GM13977 (cell line): ENCODE measurements at regions not wholly inside any gene's neighbourhood (a gene's known extent, or its start where the extent isn't known, plus 50 kb on each side); places are given as distances from the start of the nearest gene placed in this dataset.

ENCODE experiments used
- DNase-seq: peaks from one replicate; pipeline ENCODE4 v3.0.0; 2012; ENCODE audit warnings: low spot score
- in situ Hi-C: fragments of 300-500 bp; cut with MboI; formaldehyde crosslinking; loops from one replicate; pipeline ENCODE4 v1.12.0; 2022; ENCODE audit warnings: low sequenced_read_pairs, low pct_unique_long_range_greater_than_20kb, mixed read lengths, inconsistent platforms; ENCODE audit not compliant: unreplicated experiment
- TF ChIP-seq, protein P1 (sequence below): IDR thresholded peaks from 2 replicates; pipeline ENCODE4 v1.5.1; 2012; ENCODE audit warnings: mild to moderate bottlenecking, control low read depth; ENCODE audit not compliant: insufficient read depth; ENCODE audit errors: extremely low read depth, missing control alignments

DNA sequence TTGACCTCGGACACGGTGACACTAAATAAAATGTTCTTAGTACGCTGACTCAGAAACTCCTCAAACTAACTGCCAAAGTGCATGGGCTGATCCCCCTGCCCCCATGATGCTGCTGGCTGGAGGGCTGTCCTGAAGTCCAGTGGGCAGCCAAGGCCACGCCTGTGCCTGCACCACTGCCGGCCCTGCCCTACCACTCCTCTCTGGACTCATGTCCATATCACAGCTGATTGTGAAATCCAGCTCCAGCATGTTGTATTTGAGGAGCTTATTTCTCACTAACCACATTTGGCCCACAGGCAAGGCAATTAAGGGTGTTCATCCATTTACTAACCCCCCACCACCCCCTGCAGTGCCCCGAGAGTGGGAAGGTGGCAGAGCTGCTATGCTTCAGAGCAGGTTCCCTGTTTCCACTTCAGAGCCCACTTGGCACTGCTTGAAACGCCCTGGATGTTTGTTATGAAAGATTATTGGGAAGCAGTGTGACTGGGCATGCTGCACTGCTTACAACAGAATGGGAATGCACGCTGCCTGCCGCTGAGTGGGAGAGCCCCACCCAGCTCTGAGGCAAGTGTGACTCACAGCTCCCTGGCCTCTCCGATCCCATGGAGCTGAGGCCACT is 114.0 kb downstream of the UQCRFS1 start:
- no peak for DNase-seq
- in situ Hi-C loops: no loop called here
- TF ChIP-seq, protein P1, sequence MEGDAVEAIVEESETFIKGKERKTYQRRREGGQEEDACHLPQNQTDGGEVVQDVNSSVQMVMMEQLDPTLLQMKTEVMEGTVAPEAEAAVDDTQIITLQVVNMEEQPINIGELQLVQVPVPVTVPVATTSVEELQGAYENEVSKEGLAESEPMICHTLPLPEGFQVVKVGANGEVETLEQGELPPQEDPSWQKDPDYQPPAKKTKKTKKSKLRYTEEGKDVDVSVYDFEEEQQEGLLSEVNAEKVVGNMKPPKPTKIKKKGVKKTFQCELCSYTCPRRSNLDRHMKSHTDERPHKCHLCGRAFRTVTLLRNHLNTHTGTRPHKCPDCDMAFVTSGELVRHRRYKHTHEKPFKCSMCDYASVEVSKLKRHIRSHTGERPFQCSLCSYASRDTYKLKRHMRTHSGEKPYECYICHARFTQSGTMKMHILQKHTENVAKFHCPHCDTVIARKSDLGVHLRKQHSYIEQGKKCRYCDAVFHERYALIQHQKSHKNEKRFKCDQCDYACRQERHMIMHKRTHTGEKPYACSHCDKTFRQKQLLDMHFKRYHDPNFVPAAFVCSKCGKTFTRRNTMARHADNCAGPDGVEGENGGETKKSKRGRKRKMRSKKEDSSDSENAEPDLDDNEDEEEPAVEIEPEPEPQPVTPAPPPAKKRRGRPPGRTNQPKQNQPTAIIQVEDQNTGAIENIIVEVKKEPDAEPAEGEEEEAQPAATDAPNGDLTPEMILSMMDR: no peak

DNA sequence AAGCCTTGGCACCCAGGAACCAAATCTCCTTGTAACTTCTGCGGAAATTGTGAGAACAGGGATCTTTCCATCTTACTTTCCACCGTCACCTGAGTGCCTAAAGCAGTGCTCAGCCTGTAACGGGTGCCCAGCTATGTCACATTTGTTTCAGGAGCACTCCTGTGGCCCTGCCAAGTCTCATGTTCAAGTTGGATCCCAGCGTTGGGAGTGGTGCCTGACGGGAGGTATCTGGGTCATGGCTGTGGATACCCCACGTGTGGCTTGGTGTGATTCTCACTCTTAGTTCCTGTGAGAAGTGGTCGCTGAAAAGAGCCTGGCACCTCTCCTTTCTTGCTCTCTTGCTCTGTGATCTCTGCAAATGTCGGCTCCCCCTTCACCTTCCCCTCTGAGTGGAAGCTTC is 114.9 kb downstream of the UQCRFS1 start:
- TF ChIP-seq, protein P1: no peak
- no peak for DNase-seq
- in situ Hi-C loops: no loop called here

DNA sequence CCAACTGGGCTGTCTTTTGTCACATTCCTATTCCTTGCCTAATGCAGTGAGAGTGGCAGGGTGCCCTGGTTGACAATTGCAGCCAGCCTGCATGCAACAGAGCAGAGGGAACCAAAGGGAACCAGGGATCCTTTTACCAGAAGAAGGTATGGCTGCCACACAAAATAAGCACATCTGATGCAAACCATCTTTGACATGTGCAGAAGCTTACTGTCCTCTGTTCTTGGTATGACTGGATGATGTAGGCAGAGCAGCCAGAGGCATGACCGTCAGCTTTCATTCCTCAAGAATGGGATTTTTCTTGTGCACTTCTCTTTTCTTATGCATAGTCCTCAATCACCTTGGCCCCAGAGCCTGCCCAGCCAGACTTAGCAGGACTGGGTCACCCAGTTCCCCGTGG is 116.1 kb downstream of the UQCRFS1 start:
- in situ Hi-C loops: no loop called here
- DNase-seq: no peak
- TF ChIP-seq, protein P1: no peak

DNA sequence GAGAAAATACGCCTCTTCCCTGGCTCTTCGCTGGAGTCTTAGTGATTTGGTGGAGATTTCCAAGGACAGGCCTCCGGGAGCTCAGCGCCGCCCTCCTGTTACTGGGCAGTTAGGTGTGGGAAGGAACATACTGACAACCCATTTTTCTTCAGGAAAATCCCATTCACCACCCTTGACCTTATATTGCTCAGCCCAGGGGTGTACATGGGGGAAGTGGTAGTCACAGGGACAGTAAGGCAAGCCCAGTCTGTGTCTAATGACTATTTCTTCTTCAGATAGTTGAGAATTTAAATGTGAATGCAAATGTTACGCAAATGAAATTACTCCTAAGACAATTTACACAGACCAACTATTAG is 119.4 kb downstream of the UQCRFS1 start:
- in situ Hi-C loops: no loop called here
- DNase-seq: no peak
- TF ChIP-seq, protein P1: no peak

DNA sequence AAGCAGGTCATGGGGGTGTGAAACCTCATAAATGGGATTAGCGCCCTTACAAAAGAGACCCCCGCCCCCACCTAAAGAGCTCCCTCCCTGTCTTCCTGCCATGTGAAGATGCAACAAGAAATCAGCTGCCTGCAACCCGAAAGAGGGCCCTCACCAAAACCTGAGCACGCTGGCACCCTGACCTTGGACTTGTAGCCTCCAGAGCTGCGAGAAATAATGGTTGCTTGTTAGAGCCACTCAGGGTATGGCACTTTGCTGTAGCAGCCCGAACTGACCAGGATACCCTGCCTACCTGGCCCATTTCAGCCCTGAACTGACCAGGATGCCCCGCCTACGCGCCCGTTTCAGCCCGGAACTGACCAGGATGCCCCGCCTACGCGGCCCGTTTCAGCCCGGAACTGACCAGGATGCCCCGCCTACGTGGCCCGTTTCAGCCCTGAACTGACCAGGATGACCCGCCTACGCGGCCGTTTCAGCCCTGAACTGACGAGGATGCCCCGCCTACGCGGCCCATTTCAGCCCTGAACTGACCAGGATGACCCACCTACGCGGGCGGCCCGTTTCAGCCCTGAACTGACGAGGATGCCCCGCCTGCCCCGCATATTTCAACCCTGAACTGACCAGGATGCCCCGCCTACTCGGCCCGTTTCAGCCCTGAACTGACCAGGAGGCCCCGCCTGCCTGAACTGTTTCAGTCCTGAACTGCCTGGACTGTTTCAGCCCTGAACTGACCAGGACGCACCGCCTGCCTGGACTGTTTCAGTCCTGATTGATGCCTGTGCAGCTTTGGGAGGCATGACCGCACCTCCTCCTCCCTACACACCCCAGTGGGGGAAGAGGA is 120.0 kb downstream of the UQCRFS1 start:
- in situ Hi-C loops: no loop called here
- DNase-seq: no peak
- TF ChIP-seq, protein P1: no peak

DNA sequence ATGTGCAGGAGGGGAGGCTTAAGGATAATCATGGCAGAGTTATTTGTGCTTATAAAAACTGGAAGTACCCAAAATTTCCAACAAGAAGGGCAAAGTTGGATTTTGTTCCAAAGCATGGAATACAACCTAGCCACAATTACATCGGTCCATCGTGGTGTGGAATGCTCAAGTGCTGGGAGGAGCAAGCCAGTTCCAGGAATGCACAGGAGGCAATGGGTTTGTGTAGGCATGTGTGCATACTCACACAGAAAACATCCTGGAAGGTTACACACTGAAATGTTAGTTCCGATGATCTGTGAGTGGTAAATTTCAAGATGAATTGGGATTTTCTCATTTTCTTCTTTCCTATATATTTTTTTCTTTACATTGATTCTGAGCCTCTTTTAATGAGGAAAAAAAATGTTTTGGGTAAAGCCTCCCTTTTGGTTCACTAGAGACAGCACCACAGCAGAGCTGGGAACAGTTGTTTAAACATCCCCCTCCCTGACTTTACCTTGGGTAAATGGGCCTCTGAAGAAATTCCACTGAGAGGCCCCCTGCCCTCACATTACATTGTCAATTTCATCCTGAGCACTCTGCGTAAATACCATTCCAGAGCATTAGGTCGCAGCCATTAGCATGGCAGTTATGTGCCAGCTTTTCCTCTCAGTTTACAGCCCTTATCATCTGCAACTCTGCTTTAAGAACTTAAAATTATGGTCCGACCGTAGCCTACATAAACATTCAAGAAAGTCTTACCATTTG is 122.0 kb downstream of the UQCRFS1 start:
- no peak for DNase-seq
- TF ChIP-seq, protein P1: no peak
- in situ Hi-C loops: no loop called here
